ENCODE measurements at regions not wholly inside any gene's neighbourhood (a gene's known extent, or its start where the extent isn't known, plus 50 kb on each side); places are given as distances from the start of the nearest gene placed in this dataset.
"Not testable (repeated sequence)": the region's sequence is repeated elsewhere in the genome, so short reads cannot be mapped to it uniquely, and the experiment has no call there.

GRCh38 chr7:138350701-138351357 is 109.2 kb upstream of the TRIM24 start:
- Histone ChIP-seq H3K36me3 (ENCODE audit: control insufficient read depth, insufficient read depth, low read length, severe bottlenecking) (no peaks in the 10 kb centered on the region), H3K4me3 (ENCODE audit: low read length) (no peak overlapping the region), H3K9me3 (ENCODE audit: control insufficient read depth, low read length) (peaks cover 10% of the 10 kb centered on the region), H3K9ac (ENCODE audit: low read length) (no peak overlapping the region), H3K27me3 (replicated peaks; ENCODE audit: control insufficient read depth, insufficient read depth, low read length) (no peaks in the 10 kb centered on the region), H3K4me1 (ENCODE audit: control insufficient read depth, insufficient read depth, low read length) (no peaks in the 10 kb centered on the region)
- no peak for DNase-seq (ENCODE audit: low read depth)

GRCh38 chr7:138352570-138353461 is 107.2 kb upstream of the TRIM24 start:
- DNase-seq (ENCODE audit: low read depth): no peak
- Histone ChIP-seq H3K27me3 (replicated peaks; ENCODE audit: control insufficient read depth, insufficient read depth, low read length) (no peaks in the 10 kb centered on the region), H3K4me1 (ENCODE audit: control insufficient read depth, insufficient read depth, low read length) (no peaks in the 10 kb centered on the region), H3K36me3 (ENCODE audit: control insufficient read depth, insufficient read depth, low read length, severe bottlenecking) (no peaks in the 10 kb centered on the region), H3K9me3 (ENCODE audit: control insufficient read depth, low read length) (no peaks in the 10 kb centered on the region), H3K9ac (ENCODE audit: low read length) (no peak overlapping the region), H3K4me3 (ENCODE audit: low read length) (no peak overlapping the region)

DNA sequence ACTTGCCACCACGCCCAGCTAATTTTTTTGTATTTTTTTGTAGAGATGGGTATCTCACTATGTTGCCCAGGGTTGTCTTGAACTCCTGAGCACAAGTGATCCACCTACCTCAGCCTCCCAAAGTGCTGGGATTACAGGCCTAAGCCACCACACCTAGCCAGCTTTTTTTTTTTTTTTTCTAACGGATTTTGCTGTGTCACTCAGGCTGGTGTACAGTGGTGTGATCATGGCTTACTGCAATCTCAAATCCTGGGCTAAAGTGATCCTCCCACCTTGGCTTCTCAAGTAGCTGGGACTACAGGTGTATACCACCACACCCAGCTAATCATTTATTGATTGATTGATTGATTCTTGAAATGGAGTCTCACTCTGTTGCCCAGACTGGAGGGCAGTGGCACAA is 106.0 kb upstream of the TRIM24 start:
- no peak for DNase-seq (ENCODE audit: low read depth)
- Histone ChIP-seq H3K4me1 (ENCODE audit: control insufficient read depth, insufficient read depth, low read length) (no peaks in the 10 kb centered on the region), H3K4me3 (ENCODE audit: low read length) (no peak overlapping the region), H3K9ac (ENCODE audit: low read length) (no peak overlapping the region), H3K27me3 (replicated peaks; ENCODE audit: control insufficient read depth, insufficient read depth, low read length) (no peaks in the 10 kb centered on the region), H3K36me3 (ENCODE audit: control insufficient read depth, insufficient read depth, low read length, severe bottlenecking) (no peaks in the 10 kb centered on the region), H3K9me3 (ENCODE audit: control insufficient read depth, low read length) (no peaks in the 10 kb centered on the region)

DNA sequence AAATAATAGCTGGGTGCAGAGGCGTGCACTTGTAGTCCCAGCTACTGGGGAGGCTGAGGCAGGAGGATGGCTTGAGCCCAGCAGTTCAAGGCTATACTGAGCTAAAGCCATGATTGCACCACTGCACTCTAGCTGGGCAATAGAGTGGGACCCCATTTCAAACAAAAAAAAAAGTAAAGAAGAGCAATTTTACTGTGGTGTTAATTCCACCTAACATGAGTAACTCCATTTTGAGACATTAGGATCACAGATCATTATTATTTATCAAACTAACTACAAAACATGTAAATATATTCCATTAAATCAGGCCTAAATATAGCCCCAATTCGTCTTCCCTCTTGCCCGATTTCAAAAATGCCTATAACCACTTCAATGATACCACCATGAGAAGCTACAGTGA is 104.8 kb upstream of the TRIM24 start:
- no peak for DNase-seq (ENCODE audit: low read depth)
- Histone ChIP-seq H3K27me3 (replicated peaks; ENCODE audit: control insufficient read depth, insufficient read depth, low read length) (no peaks in the 10 kb centered on the region), H3K4me3 (ENCODE audit: low read length) (no peak overlapping the region), H3K9ac (ENCODE audit: low read length) (no peak overlapping the region), H3K9me3 (ENCODE audit: control insufficient read depth, low read length) (no peaks in the 10 kb centered on the region), H3K36me3 (ENCODE audit: control insufficient read depth, insufficient read depth, low read length, severe bottlenecking) (no peaks in the 10 kb centered on the region), H3K4me1 (ENCODE audit: control insufficient read depth, insufficient read depth, low read length) (no peaks in the 10 kb centered on the region)

- Histone ChIP-seq H3K4me1 (ENCODE audit: control insufficient read depth, insufficient read depth, low read length) (no peaks in the 10 kb centered on the region), H3K4me3 (ENCODE audit: low read length) (no peak overlapping the region), H3K27me3 (replicated peaks; ENCODE audit: control insufficient read depth, insufficient read depth, low read length) (no peaks in the 10 kb centered on the region), H3K9ac (ENCODE audit: low read length) (no peak overlapping the region), H3K9me3 (ENCODE audit: control insufficient read depth, low read length) (peaks cover 3% of the 10 kb centered on the region), H3K36me3 (ENCODE audit: control insufficient read depth, insufficient read depth, low read length, severe bottlenecking) (no peaks in the 10 kb centered on the region)
- no peak for DNase-seq (ENCODE audit: low read depth)
These were observed 101.2 kb upstream of the TRIM24 start for GRCh38 chr7:138358850-138359341.

GRCh38 chr7:138359870-138360559 is 100.0 kb upstream of the TRIM24 start:
- Histone ChIP-seq H3K36me3 (ENCODE audit: control insufficient read depth, insufficient read depth, low read length, severe bottlenecking) (no peaks in the 10 kb centered on the region), H3K4me1 (ENCODE audit: control insufficient read depth, insufficient read depth, low read length) (no peaks in the 10 kb centered on the region), H3K27me3 (replicated peaks; ENCODE audit: control insufficient read depth, insufficient read depth, low read length) (no peaks in the 10 kb centered on the region), H3K9me3 (ENCODE audit: control insufficient read depth, low read length) (peaks cover 3% of the 10 kb centered on the region), H3K9ac (ENCODE audit: low read length) (no peak overlapping the region), H3K4me3 (ENCODE audit: low read length) (no peak overlapping the region)
- no peak for DNase-seq (ENCODE audit: low read depth)

DNA sequence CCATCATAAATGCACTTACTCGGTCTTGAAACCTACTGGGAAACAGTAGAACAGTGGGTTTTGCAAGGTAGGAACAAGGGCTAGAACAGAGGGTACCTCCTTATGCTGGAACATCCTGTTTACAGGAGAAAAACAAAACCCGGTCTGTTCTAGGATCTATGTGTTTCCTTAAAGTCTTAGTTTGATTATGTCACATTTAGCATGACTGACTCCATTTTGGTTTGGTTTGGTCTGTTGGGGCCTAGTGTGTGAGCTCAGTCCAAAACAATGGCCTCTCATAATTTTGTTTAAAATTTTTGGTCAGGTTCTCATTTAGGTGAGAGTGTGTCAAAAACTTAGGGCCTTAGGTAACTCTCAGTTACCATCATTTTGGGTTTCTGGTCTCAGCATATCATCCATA is 96.3 kb upstream of the TRIM24 start:
- peaks cover 5% of the 10 kb centered on the region for H3K9me3 ChIP-seq (ENCODE audit: control insufficient read depth, low read length)
- H3K27me3 ChIP-seq (replicated peaks; ENCODE audit: control insufficient read depth, insufficient read depth, low read length): no peaks in the 10 kb centered on the region
- no peak overlapping the region for H3K9ac ChIP-seq (ENCODE audit: low read length)
- no peak for DNase-seq (ENCODE audit: low read depth)
- no peaks in the 10 kb centered on the region for H3K4me1 ChIP-seq (ENCODE audit: control insufficient read depth, insufficient read depth, low read length)
- H3K4me3 ChIP-seq (ENCODE audit: low read length): no peak overlapping the region
- no peaks in the 10 kb centered on the region for H3K36me3 ChIP-seq (ENCODE audit: control insufficient read depth, insufficient read depth, low read length, severe bottlenecking)

DNA sequence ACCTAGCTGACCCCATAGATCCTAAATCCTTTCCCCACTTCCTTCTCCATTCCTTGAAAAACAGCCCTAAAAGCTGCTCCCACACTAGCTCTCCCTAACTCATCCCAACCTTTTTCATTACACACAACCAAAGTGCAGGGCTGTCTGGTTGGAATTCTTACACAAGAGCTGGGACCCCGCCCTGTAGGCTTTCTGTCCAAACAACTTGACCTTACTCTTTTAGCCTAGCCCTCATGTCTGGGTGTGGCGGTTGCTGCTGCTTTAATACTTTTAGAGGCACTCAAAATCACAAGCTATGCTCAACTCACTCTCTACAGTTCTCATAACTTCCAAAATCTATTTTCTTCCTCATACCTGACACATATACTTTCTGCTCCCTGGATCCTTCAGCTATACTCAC is 93.9 kb upstream of the TRIM24 start:
- H3K9me3 ChIP-seq (ENCODE audit: control insufficient read depth, low read length): peaks cover 12% of the 10 kb centered on the region
- not testable (repeated sequence) for DNase-seq (ENCODE audit: low read depth); H3K4me1 ChIP-seq (ENCODE audit: control insufficient read depth, insufficient read depth, low read length); H3K27me3 ChIP-seq (replicated peaks; ENCODE audit: control insufficient read depth, insufficient read depth, low read length); H3K4me3 ChIP-seq (ENCODE audit: low read length); H3K36me3 ChIP-seq (ENCODE audit: control insufficient read depth, insufficient read depth, low read length, severe bottlenecking); H3K9ac ChIP-seq (ENCODE audit: low read length)

GRCh38 chr7:138366676-138367075 is 93.4 kb upstream of the TRIM24 start:
- peaks cover 12% of the 10 kb centered on the region for H3K9me3 ChIP-seq (ENCODE audit: control insufficient read depth, low read length)
- not testable (repeated sequence) for H3K36me3 ChIP-seq (ENCODE audit: control insufficient read depth, insufficient read depth, low read length, severe bottlenecking); H3K4me3 ChIP-seq (ENCODE audit: low read length); H3K4me1 ChIP-seq (ENCODE audit: control insufficient read depth, insufficient read depth, low read length); DNase-seq (ENCODE audit: low read depth); H3K9ac ChIP-seq (ENCODE audit: low read length); H3K27me3 ChIP-seq (replicated peaks; ENCODE audit: control insufficient read depth, insufficient read depth, low read length)

DNA sequence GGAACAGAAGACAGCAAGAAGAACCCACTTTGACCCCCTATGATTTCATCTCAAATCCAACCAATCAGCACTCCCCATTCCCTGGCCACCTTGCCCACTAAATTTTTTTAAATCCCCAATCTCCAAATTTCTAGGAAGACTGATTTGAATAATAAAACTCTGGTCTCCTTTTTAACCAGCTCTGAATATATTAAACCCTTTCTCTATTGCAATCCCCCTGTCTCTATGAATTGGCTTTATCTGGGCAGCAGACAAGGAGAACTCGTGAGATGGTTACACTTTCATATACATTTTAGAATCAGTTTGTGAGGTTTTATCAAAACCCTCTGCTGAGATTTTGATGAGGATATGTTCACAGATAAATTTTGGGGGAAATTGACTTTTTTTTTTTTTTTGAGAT is 90.3 kb upstream of the TRIM24 start:
- H3K9ac ChIP-seq (ENCODE audit: low read length): no peak overlapping the region
- peaks cover 12% of the 10 kb centered on the region for H3K9me3 ChIP-seq (ENCODE audit: control insufficient read depth, low read length)
- no peak for DNase-seq (ENCODE audit: low read depth)
- H3K4me1 ChIP-seq (ENCODE audit: control insufficient read depth, insufficient read depth, low read length): no peaks in the 10 kb centered on the region
- no peak overlapping the region for H3K4me3 ChIP-seq (ENCODE audit: low read length)
- no peaks in the 10 kb centered on the region for H3K27me3 ChIP-seq (replicated peaks; ENCODE audit: control insufficient read depth, insufficient read depth, low read length)
- no peaks in the 10 kb centered on the region for H3K36me3 ChIP-seq (ENCODE audit: control insufficient read depth, insufficient read depth, low read length, severe bottlenecking)

- no peaks in the 10 kb centered on the region for H3K36me3 ChIP-seq (ENCODE audit: control insufficient read depth, insufficient read depth, low read length, severe bottlenecking)
- no peak overlapping the region for H3K9ac ChIP-seq (ENCODE audit: low read length)
- H3K4me1 ChIP-seq (ENCODE audit: control insufficient read depth, insufficient read depth, low read length): no peaks in the 10 kb centered on the region
- no peaks in the 10 kb centered on the region for H3K27me3 ChIP-seq (replicated peaks; ENCODE audit: control insufficient read depth, insufficient read depth, low read length)
- no peak for DNase-seq (ENCODE audit: low read depth)
- no peak overlapping the region for H3K4me3 ChIP-seq (ENCODE audit: low read length)
- peaks cover 12% of the 10 kb centered on the region for H3K9me3 ChIP-seq (ENCODE audit: control insufficient read depth, low read length)
These were observed 89.1 kb upstream of the TRIM24 start for GRCh38 chr7:138370956-138371355.
